ENCODE measurements at regions not wholly inside any gene's neighbourhood (a gene's known extent, or its start where the extent isn't known, plus 50 kb on each side); places are given as distances from the start of the nearest gene placed in this dataset.

- TF ChIP-seq CBX3 (IDR thresholded peaks at IDR 0.05; ENCODE audit: borderline replicate concordance, low read depth) = no peak
- TF ChIP-seq ZZZ3 (IDR thresholded peaks at IDR 0.05; ENCODE audit: control insufficient read depth, insufficient read length, low read depth) = no peak
- TF ChIP-seq KAT2A (conservative IDR thresholded peaks at IDR 0.05; ENCODE audit: control insufficient read depth, low read depth, low read length) = no peak
- no peak for TF ChIP-seq BMI1 (IDR thresholded peaks at IDR 0.05; ENCODE audit: borderline replicate concordance)
- TF ChIP-seq EZH2 (IDR thresholded peaks at IDR 0.05; ENCODE audit: borderline replicate concordance, control insufficient read depth, low read depth, low read length) = no peak
- no peak for TF ChIP-seq ZNF384 (IDR thresholded peaks at IDR 0.05; ENCODE audit: borderline replicate concordance, low read depth, low read length)
- no peak for TF ChIP-seq ASH2L (IDR thresholded peaks at IDR 0.05; ENCODE audit: borderline replicate concordance, low read depth)
- TF ChIP-seq, protein P1, sequence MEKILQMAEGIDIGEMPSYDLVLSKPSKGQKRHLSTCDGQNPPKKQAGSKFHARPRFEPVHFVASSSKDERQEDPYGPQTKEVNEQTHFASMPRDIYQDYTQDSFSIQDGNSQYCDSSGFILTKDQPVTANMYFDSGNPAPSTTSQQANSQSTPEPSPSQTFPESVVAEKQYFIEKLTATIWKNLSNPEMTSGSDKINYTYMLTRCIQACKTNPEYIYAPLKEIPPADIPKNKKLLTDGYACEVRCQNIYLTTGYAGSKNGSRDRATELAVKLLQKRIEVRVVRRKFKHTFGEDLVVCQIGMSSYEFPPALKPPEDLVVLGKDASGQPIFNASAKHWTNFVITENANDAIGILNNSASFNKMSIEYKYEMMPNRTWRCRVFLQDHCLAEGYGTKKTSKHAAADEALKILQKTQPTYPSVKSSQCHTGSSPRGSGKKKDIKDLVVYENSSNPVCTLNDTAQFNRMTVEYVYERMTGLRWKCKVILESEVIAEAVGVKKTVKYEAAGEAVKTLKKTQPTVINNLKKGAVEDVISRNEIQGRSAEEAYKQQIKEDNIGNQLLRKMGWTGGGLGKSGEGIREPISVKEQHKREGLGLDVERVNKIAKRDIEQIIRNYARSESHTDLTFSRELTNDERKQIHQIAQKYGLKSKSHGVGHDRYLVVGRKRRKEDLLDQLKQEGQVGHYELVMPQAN (conservative IDR thresholded peaks at IDR 0.05) = no peak
- no peak for TF ChIP-seq SPI1 (IDR thresholded peaks at IDR 0.05; ENCODE audit: borderline replicate concordance, insufficient read depth, low read depth, low read length)
- no peak for TF ChIP-seq SUPT20H (IDR thresholded peaks at IDR 0.05; ENCODE audit: borderline replicate concordance, control insufficient read depth, low read depth, low read length)
- TF ChIP-seq MAX (IDR thresholded peaks at IDR 0.05; ENCODE audit: low read depth, low read length) = no peak
- no peak for TF ChIP-seq EGR1 (IDR thresholded peaks at IDR 0.05; ENCODE audit: borderline replicate concordance in 1 of 2, low read depth in 2 of 2, low read length in 2 of 2)
- no peak for TF ChIP-seq RELB (IDR thresholded peaks at IDR 0.05; ENCODE audit: low read depth)
- no peak for TF ChIP-seq GABPA (IDR thresholded peaks at IDR 0.05; ENCODE audit: low read depth)
Measured at GRCh38 chr20:43331906-43332305, 125.8 kb upstream of the SRSF6 start (continued).

Measured in GM12878 (cell line).